Right lobe of liver (tissue), 6 donors: ENCODE measurements at regions not wholly inside any gene's neighbourhood (a gene's known extent, or its start where the extent isn't known, plus 50 kb on each side); places are given as distances from the start of the nearest gene placed in this dataset.

ENCODE experiments used
- ATAC-seq, 4 donors: fragments of 200-7000 bp; cut with Tn5 transposase; one replicate each; pipeline ENCODE4 v1.9.1; 2020; ENCODE audit warnings: mild to moderate bottlenecking in 4 of 4, moderate library complexity in 4 of 4
- DNase-seq, 3 donors: peaks; one replicate each; pipeline ENCODE4 v3.0.0-alpha.2; 2020
- H3K27ac ChIP-seq, 3 donors: fragments of 200-600 bp; one replicate each; pipeline ENCODE4 v1.8.0; 2022
- H3K27me3 ChIP-seq, 2 donors: fragments of 200-600 bp; one replicate each; pipeline ENCODE4 v1.8.0; 2022
- H3K36me3 ChIP-seq, 4 donors: fragments of 200-600 bp; sonication (generic) in 1 of 4; one replicate each; pipeline versions ENCODE4 v1.5.1 to v1.8.0; 2017 to 2022; ENCODE audit warnings: control low read depth in 1 of 4
- H3K4me1 ChIP-seq, 4 donors: fragments of 200-600 bp; sonication (generic) in 1 of 4; one replicate each; pipeline versions ENCODE4 v1.5.1 to v1.8.0; 2017 to 2022; ENCODE audit warnings: control low read depth in 1 of 4
- H3K4me3 ChIP-seq, 3 donors: fragments of 200-600 bp; one replicate each; pipeline ENCODE4 v1.8.0; 2022
- H3K9me3 ChIP-seq, 4 donors: fragments of 200-600 bp; sonication (generic) in 1 of 4; one replicate each; pipeline versions ENCODE4 v1.5.1 to v1.8.0; 2017 to 2022; ENCODE audit warnings: control low read depth in 1 of 4
- CTCF ChIP-seq, 4 donors: fragments of 200-600 bp in 3 of 4; fragments of 450-650 bp in 1 of 4; IDR thresholded peaks; one replicate each; pipeline versions ENCODE4 v1.5.1 to v1.8.0; 2016 to 2022; ENCODE audit warnings: antibody characterized with exemption in 4 of 4, mild to moderate bottlenecking in 2 of 4
- POLR2A ChIP-seq: fragments of 450-650 bp; IDR thresholded peaks from one replicate; pipeline ENCODE4 v1.6.1; 2017; ENCODE audit warnings: antibody characterized with exemption, mild to moderate bottlenecking
- WGBS: methylation state at CpG from one replicate; pipeline ENCODE4 v1.1.6; 2018; ENCODE audit warnings: low coverage, low lambda C conversion rate; ENCODE audit not compliant: insufficient coverage; ENCODE audit errors: missing lambda C conversion rate; 5-methylcytosine and 5-hydroxymethylcytosine counted together
- intact Hi-C, 2 donors: fragments of 100-400 bp; cut with DNase I; formaldehyde crosslinking; loops; one replicate each; pipeline versions ENCODE4 v1.11.2 to v1.14.1; 2022
- donor health status: DM: no; HTN: yes; CAD: no.
- donor health status: DM: no; HTN: no; CAD: no.
- donor health status: DM: no; HTN: no; CAD: no.
- donor health status: DM: no; HTN: yes; CAD: no.
- donor health status: DM: no; HTN: yes; CAD: no.

- WGBS: 40% methylated on average over 3 of the region's 6 CpGs
- DNase-seq (no peak), ATAC-seq (no peak)
- TF ChIP-seq POLR2A (no peak), CTCF (IDR thresholded peaks at IDR 0.05) (no peak)
- no peak overlapping the region for H3K4me3 ChIP-seq
- H3K27ac ChIP-seq: no peak overlapping the region
- H3K9me3 ChIP-seq: no peaks in the 10 kb centered on the region
- intact Hi-C loops: no loop called here
- no peaks in the 10 kb centered on the region for H3K4me1 ChIP-seq
- H3K36me3 ChIP-seq: no peaks in the 10 kb centered on the region
- no peaks in the 10 kb centered on the region for H3K27me3 ChIP-seq
These were observed 331.8 kb downstream of the DKK2 start for GRCh38 chr4:106704253-106704870.

GRCh38 chr4:106700321-106700720, 331.7 kb upstream of the GIMD1 start:
- Histone ChIP-seq H3K4me3 (no peak overlapping the region), H3K4me1 (no peaks in the 10 kb centered on the region), H3K27ac (no peak overlapping the region), H3K9me3 (no peaks in the 10 kb centered on the region), H3K36me3 (no peaks in the 10 kb centered on the region), H3K27me3 (no peaks in the 10 kb centered on the region)
- no peak for TF ChIP-seq CTCF (IDR thresholded peaks at IDR 0.05)
- TF ChIP-seq POLR2A: no peak
- 31% methylated on average over 2 of the region's 2 CpGs for WGBS
- intact Hi-C loops: no loop called here
- DNase-seq (no peak), ATAC-seq (no peak)

- TF ChIP-seq CTCF (IDR thresholded peaks at IDR 0.05): no peak
- no peak for TF ChIP-seq POLR2A
- H3K27ac ChIP-seq: no peak overlapping the region
- H3K27me3 ChIP-seq: no peaks in the 10 kb centered on the region
- WGBS: 19% methylated on average over 1 of the region's 1 CpG
- H3K9me3 ChIP-seq: no peaks in the 10 kb centered on the region
- no peaks in the 10 kb centered on the region for H3K4me1 ChIP-seq
- intact Hi-C loops: no loop called here
- DNase-seq: no peak
- H3K36me3 ChIP-seq: no peaks in the 10 kb centered on the region
- ATAC-seq: no peak
- no peak overlapping the region for H3K4me3 ChIP-seq
These were observed 330.1 kb upstream of the GIMD1 start for GRCh38 chr4:106698621-106699195.

- TF ChIP-seq CTCF (IDR thresholded peaks at IDR 0.05): no peak
- no peaks in the 10 kb centered on the region for H3K27me3 ChIP-seq
- no peaks in the 10 kb centered on the region for H3K4me1 ChIP-seq
- no peak overlapping the region for H3K27ac ChIP-seq
- WGBS: 43% methylated on average over 4 of the region's 4 CpGs
- H3K36me3 ChIP-seq: no peaks in the 10 kb centered on the region
- DNase-seq: no peak
- H3K4me3 ChIP-seq: no peak overlapping the region
- H3K9me3 ChIP-seq: no peaks in the 10 kb centered on the region
- ATAC-seq: no peak
- intact Hi-C loops: no loop called here
These were observed 327.1 kb upstream of the GIMD1 start for GRCh38 chr4:106695501-106696262.
